Activated CD8-positive, alpha-beta memory T cell treated with anti-CD3 and anti-CD28 coated beads, Interleukin-2, amount 50 U/mL, for 48 hours (primary cell): ENCODE measurements at regions not wholly inside any gene's neighbourhood (a gene's known extent, or its start where the extent isn't known, plus 50 kb on each side); places are given as distances from the start of the nearest gene placed in this dataset.

Source experiments
- DNase-seq: peaks from one replicate; pipeline ENCODE4 v3.0.0-alpha.2; 2020

- DNase-seq = no peak
These were observed 94.3 kb downstream of the IRX2 start for GRCh38 chr5:2657151-2657550.

GRCh38 chr5:2656206-2656605 is 95.3 kb downstream of the IRX2 start:
- DNase-seq = no peak

- no peak for DNase-seq
These were observed 97.5 kb downstream of the IRX2 start for GRCh38 chr5:2653991-2654390.

GRCh38 chr5:2651116-2651515 is 100.4 kb downstream of the IRX2 start:
- no peak for DNase-seq

- DNase-seq = no peak
These were observed 108.7 kb downstream of the IRX2 start for GRCh38 chr5:2642684-2643345.

- no peak for DNase-seq
These were observed 110.8 kb downstream of the IRX2 start for GRCh38 chr5:2640717-2641116.

- DNase-seq = no peak
These were observed 112.1 kb downstream of the IRX2 start for GRCh38 chr5:2639425-2639824.

- no peak for DNase-seq
These were observed 116.9 kb downstream of the IRX2 start for GRCh38 chr5:2634399-2635176.

GRCh38 chr5:2633992-2634391 is 117.5 kb downstream of the IRX2 start:
- DNase-seq = no peak

GRCh38 chr5:2631758-2632157 is 119.7 kb downstream of the IRX2 start:
- no peak for DNase-seq

- no peak for DNase-seq
These were observed 122.4 kb downstream of the IRX2 start for GRCh38 chr5:2629045-2629444.

GRCh38 chr5:2627867-2628266 is 123.6 kb downstream of the IRX2 start:
- DNase-seq = no peak

GRCh38 chr5:2626572-2626971 is 124.9 kb downstream of the IRX2 start:
- DNase-seq = no peak

GRCh38 chr5:2622866-2623265 is 128.6 kb downstream of the IRX2 start:
- no peak for DNase-seq

GRCh38 chr5:2621631-2622030 is 129.8 kb downstream of the IRX2 start:
- no peak for DNase-seq

GRCh38 chr5:2619216-2619615 is 132.3 kb downstream of the IRX2 start:
- DNase-seq = no peak

- no peak for DNase-seq
These were observed 134.0 kb downstream of the IRX2 start for GRCh38 chr5:2617461-2617860.

GRCh38 chr5:2615917-2616316 is 135.6 kb downstream of the IRX2 start:
- DNase-seq = no peak

- DNase-seq = no peak
These were observed 136.9 kb downstream of the IRX2 start for GRCh38 chr5:2614571-2614970.

- no peak for DNase-seq
These were observed 139.8 kb downstream of the IRX2 start for GRCh38 chr5:2611659-2612058.

GRCh38 chr5:2610986-2611385 is 140.5 kb downstream of the IRX2 start:
- DNase-seq = no peak

GRCh38 chr5:2608391-2608790 is 143.1 kb downstream of the IRX2 start:
- DNase-seq = no peak

- DNase-seq = no peak
These were observed 143.9 kb downstream of the IRX2 start for GRCh38 chr5:2607598-2607997.

GRCh38 chr5:2603272-2603575 is 148.3 kb downstream of the IRX2 start:
- no peak for DNase-seq
